ENCODE measurements at regions not wholly inside any gene's neighbourhood (a gene's known extent, or its start where the extent isn't known, plus 50 kb on each side); places are given as distances from the start of the nearest gene placed in this dataset.

DNA sequence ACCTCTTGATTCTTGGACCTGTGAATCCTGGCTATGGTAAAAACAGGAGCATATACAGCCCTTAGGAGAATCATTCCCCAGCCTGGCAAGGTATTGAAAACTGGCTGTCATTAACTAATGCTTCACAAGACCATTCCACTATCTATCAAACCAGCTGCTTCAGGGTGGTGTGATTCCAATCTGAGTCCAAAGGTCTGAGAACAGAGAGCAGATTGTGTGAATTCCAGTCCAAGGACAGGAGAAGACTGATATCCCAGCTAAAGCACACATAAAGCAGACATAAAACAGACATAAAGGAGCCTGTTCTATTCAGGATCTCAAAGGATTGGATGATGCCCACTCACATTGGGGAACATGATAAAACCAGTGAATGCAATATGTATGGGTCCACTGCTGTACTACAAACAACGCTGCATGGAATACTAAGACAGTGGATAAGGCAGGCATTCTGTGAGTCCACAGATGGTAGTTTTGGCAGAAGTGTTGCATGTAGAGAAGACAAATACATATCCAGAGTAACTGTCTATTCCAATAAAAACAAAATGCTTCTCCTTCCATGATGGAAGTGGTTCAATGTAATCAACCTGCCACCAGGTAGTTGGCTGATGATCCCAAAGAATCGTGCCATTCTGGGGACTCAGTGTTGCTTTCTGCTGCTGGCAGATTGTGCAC is 363.9 kb downstream of the KCNJ3 start:
- H3K4me1 Mint-ChIP-seq (ENCODE audit: low read depth): no peaks in the 10 kb centered on the region
- no peaks in the 10 kb centered on the region for H3K36me3 Mint-ChIP-seq (ENCODE audit: low read depth)
- TF ChIP-seq, protein P1, sequence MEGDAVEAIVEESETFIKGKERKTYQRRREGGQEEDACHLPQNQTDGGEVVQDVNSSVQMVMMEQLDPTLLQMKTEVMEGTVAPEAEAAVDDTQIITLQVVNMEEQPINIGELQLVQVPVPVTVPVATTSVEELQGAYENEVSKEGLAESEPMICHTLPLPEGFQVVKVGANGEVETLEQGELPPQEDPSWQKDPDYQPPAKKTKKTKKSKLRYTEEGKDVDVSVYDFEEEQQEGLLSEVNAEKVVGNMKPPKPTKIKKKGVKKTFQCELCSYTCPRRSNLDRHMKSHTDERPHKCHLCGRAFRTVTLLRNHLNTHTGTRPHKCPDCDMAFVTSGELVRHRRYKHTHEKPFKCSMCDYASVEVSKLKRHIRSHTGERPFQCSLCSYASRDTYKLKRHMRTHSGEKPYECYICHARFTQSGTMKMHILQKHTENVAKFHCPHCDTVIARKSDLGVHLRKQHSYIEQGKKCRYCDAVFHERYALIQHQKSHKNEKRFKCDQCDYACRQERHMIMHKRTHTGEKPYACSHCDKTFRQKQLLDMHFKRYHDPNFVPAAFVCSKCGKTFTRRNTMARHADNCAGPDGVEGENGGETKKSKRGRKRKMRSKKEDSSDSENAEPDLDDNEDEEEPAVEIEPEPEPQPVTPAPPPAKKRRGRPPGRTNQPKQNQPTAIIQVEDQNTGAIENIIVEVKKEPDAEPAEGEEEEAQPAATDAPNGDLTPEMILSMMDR (IDR thresholded peaks at IDR 0.05): no peak
- no peak overlapping the region for H3K27ac Mint-ChIP-seq (ENCODE audit: unreplicated experiment)
- no peak overlapping the region for H3K4me3 Mint-ChIP-seq (ENCODE audit: unreplicated experiment)
- no peaks in the 10 kb centered on the region for H3K27me3 Mint-ChIP-seq (ENCODE audit: low read depth)
- DNase-seq (ENCODE audit: low spot score): no peak
- H3K9me3 Mint-ChIP-seq (ENCODE audit: low read depth): peaks cover 10% of the 10 kb centered on the region

DNA sequence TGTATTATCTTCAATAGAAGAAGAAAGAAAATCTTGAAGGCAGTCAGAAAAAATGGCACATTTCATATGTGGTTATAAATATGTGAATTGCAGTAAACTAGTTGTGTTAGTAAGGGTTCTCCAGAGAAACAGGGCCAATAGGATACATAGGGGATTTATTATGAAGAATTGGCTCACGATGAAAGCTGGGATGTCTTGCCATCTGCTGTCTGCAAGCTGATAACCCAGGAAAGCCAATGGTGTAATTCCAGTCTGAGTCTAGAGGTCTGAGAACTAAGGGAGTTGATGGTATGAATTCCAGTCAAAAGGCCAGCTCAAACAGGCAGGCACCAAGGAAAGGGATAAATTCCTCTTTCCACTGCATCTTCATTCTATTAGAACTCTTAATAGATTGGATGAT is 362.4 kb downstream of the KCNJ3 start:
- Mint-ChIP-seq H3K27ac (ENCODE audit: unreplicated experiment) (no peak overlapping the region), H3K4me1 (ENCODE audit: low read depth) (no peaks in the 10 kb centered on the region), H3K9me3 (ENCODE audit: low read depth) (peaks cover 10% of the 10 kb centered on the region), H3K27me3 (ENCODE audit: low read depth) (peaks cover under 1% of the 10 kb centered on the region), H3K36me3 (ENCODE audit: low read depth) (no peaks in the 10 kb centered on the region), H3K4me3 (ENCODE audit: unreplicated experiment) (no peak overlapping the region)
- DNase-seq (ENCODE audit: low spot score): no peak
- TF ChIP-seq, protein P1 (IDR thresholded peaks at IDR 0.05): no peak

DNA sequence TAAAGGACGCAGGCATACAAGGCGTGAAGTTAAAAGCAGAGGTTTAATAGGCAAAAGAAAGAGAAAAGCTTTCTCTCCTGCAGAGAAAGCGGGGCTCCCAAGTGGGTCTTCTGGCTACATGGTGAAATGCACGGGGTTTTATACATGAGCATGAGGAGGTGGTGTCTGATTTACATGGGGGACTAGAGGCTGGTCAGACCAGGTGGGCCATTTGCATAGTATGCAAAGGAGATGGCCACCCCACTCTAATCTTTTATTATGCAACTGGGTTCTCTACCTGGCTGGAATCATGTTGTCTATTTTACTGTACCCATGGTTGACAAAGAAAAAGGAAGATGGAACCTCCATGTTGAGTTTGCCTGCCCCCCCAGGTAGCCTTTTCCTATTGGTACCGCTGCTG is 356.2 kb downstream of the KCNJ3 start:
- peaks cover under 1% of the 10 kb centered on the region for H3K9me3 Mint-ChIP-seq (ENCODE audit: low read depth)
- no peak for DNase-seq (ENCODE audit: low spot score)
- H3K4me3 Mint-ChIP-seq (ENCODE audit: unreplicated experiment): no peak overlapping the region
- H3K36me3 Mint-ChIP-seq (ENCODE audit: low read depth): no peaks in the 10 kb centered on the region
- no peaks in the 10 kb centered on the region for H3K4me1 Mint-ChIP-seq (ENCODE audit: low read depth)
- peaks cover 1% of the 10 kb centered on the region for H3K27me3 Mint-ChIP-seq (ENCODE audit: low read depth)
- H3K27ac Mint-ChIP-seq (ENCODE audit: unreplicated experiment): no peak overlapping the region
- TF ChIP-seq, protein P1 (IDR thresholded peaks at IDR 0.05): no peak

DNA sequence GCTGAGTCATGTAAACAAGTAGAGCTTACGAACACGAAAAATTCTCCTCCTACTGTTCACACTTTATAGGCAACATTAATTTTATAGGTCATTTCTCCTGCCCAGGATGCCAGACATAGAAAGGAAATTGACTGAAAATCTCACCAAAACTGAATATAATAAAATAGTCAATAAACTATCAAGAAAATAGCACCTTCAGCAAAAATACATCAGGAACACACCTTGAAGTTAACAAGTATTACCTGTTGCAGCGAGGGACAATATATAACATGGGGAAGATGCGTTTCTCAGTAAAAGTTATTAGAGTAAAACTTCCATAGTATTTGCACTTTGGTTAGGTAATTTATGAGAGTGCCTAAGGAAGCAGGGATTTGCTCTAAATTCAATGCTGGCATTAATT is 344.6 kb downstream of the KCNJ3 start:
- Mint-ChIP-seq H3K36me3 (ENCODE audit: low read depth) (no peaks in the 10 kb centered on the region), H3K27ac (ENCODE audit: unreplicated experiment) (no peak overlapping the region), H3K4me1 (ENCODE audit: low read depth) (no peaks in the 10 kb centered on the region), H3K9me3 (ENCODE audit: low read depth) (peaks cover 3% of the 10 kb centered on the region), H3K27me3 (ENCODE audit: low read depth) (peaks cover 2% of the 10 kb centered on the region), H3K4me3 (ENCODE audit: unreplicated experiment) (no peak overlapping the region)
- DNase-seq (ENCODE audit: low spot score): no peak
- TF ChIP-seq, protein P1 (IDR thresholded peaks at IDR 0.05): no peak

DNA sequence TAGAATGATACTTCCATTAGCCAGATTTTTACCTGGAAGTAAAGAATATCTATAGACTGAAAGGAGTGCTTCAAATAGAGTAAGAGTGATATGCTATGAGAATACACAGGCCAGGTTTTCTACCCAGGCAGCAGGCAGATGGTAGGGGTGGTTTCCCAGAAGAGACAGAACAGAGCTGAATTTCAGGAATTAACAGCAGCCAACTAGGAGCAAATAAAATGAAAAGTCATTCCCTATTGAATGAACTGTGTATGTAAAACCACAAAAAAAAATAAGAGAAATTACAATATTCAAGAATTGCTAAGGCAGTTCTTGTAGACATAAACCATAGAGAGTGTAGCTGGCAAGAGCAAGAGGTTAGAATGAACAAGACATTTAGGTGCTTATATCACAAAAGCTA is 336.8 kb downstream of the KCNJ3 start:
- no peak for DNase-seq (ENCODE audit: low spot score)
- Mint-ChIP-seq H3K4me1 (ENCODE audit: low read depth) (no peaks in the 10 kb centered on the region), H3K36me3 (ENCODE audit: low read depth) (no peaks in the 10 kb centered on the region), H3K9me3 (ENCODE audit: low read depth) (no peaks in the 10 kb centered on the region), H3K27me3 (ENCODE audit: low read depth) (peaks cover 2% of the 10 kb centered on the region), H3K4me3 (ENCODE audit: unreplicated experiment) (no peak overlapping the region), H3K27ac (ENCODE audit: unreplicated experiment) (no peak overlapping the region)
- TF ChIP-seq, protein P1 (IDR thresholded peaks at IDR 0.05): no peak

Measured in chondrocyte (in vitro differentiated cells).